Thoracic aorta (tissue), 2 donors: ENCODE measurements at regions not wholly inside any gene's neighbourhood (a gene's known extent, or its start where the extent isn't known, plus 50 kb on each side); places are given as distances from the start of the nearest gene placed in this dataset.

Experiments
- ATAC-seq: fragments of 150-250 bp; one replicate; pipeline ENCODE4 v1.8.0; 2017; ENCODE audit warnings: low read depth; ENCODE audit not compliant: insufficient number of reproducible peaks, low FRiP score
- DNase-seq: peaks from one replicate; pipeline ENCODE4 v3.0.0-alpha.2; 2020; ENCODE audit warnings: low spot score
- H3K27ac ChIP-seq, 2 donors: fragments of 200-600 bp; sonication (generic); 1 replicate in 1 of 2; 2 replicates in 1 of 2; pipeline ENCODE4 v1.5.1; 2016; ENCODE audit warnings: mild to moderate bottlenecking in 2 of 2, moderate library complexity in 2 of 2
- H3K27me3 ChIP-seq: fragments of 200-600 bp; sonication (generic); replicated peaks from 2 replicates; pipeline ENCODE4 v1.6.0; 2016; ENCODE audit warnings: mild to moderate bottlenecking; ENCODE audit not compliant: insufficient read depth
- H3K36me3 ChIP-seq: fragments of 200-600 bp; sonication (generic); one replicate; pipeline ENCODE4 v1.5.1; 2016
- H3K4me1 ChIP-seq, 2 donors: fragments of 200-600 bp; sonication (generic); 1 replicate in 1 of 2; 2 replicates in 1 of 2; pipeline versions ENCODE4 v1.5.1 to v1.6.0; 2016; ENCODE audit warnings: low read depth in 2 of 2, mild to moderate bottlenecking in 1 of 2; ENCODE audit not compliant: control insufficient read depth in 1 of 2
- H3K4me3 ChIP-seq: fragments of 200-600 bp; sonication (generic); 2 replicates; pipeline ENCODE4 v1.5.1; 2016; ENCODE audit warnings: mild to moderate bottlenecking
- H3K9me3 ChIP-seq: fragments of 200-600 bp; sonication (generic); 2 replicates; pipeline ENCODE4 v1.5.1; 2016
- TF ChIP-seq, protein P1 (sequence below): fragments of 200-600 bp; sonication (generic); IDR thresholded peaks from one replicate; pipeline ENCODE4 v1.5.1; 2019; ENCODE audit warnings: antibody characterized with exemption

DNA sequence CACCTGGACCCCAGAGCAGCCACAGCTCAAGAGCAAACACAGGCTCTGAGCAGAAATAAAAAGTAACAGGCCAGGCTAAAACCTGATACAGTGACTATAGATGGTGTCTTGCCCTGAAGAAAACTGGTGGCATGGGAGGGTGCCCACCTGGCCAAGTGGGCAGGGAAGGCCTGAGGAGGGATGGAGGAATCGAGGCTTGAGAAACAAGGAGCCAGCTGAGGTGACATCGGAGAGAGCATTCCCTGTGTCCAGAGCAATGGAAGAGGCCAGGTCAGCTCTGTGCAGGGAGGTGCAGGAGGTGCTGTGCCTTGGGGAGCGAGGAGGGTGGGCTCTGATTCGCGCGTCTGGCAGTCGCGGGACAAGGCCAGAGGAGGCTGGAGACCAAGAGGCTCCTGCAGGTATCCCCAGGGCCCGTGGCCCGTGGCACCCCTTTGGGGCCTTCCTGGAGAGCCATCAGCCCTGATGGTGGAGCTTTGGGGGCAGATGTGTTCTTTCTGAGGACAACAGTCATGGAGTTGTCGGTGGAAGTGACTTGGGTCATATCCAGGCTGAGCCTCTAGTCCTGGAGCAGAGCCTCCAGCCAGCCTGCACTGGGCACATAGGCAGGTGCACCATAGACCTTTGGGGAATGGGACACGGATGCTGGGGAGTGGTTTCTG lies 56.1 kb downstream of the PLXNA1 start:
- DNase-seq (no peak), ATAC-seq (no peak)
- Histone ChIP-seq H3K27me3 (no peaks in the 10 kb centered on the region), H3K9me3 (no peaks in the 10 kb centered on the region), H3K4me3 (no peak overlapping the region), H3K4me1 (peaks cover 13 to 19% of the 10 kb centered on the region in 2 donors), H3K36me3 (no peaks in the 10 kb centered on the region), H3K27ac (no peak overlapping the region)
- TF ChIP-seq, protein P1, sequence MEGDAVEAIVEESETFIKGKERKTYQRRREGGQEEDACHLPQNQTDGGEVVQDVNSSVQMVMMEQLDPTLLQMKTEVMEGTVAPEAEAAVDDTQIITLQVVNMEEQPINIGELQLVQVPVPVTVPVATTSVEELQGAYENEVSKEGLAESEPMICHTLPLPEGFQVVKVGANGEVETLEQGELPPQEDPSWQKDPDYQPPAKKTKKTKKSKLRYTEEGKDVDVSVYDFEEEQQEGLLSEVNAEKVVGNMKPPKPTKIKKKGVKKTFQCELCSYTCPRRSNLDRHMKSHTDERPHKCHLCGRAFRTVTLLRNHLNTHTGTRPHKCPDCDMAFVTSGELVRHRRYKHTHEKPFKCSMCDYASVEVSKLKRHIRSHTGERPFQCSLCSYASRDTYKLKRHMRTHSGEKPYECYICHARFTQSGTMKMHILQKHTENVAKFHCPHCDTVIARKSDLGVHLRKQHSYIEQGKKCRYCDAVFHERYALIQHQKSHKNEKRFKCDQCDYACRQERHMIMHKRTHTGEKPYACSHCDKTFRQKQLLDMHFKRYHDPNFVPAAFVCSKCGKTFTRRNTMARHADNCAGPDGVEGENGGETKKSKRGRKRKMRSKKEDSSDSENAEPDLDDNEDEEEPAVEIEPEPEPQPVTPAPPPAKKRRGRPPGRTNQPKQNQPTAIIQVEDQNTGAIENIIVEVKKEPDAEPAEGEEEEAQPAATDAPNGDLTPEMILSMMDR: no peak

DNA sequence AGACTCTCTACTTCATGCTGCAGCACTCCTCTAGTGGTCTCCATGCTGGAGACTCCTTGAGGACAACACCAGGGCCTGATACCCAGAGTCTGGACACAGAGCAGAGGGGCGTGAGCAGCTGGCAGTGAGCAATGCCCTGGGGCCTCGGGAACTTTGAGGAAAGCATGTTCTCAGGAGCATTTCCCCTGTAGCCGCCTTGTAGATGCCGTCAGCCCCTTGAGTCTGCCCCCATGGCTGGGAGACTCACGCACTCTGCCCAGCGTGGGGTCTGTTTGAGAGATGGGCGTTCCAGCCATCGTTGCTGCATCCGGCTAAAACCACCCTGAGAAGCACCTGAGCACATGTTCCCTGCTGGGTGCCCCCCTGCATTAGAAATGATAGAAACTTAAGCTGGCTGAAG lies 56.8 kb downstream of the PLXNA1 start:
- DNase-seq: no peak
- ATAC-seq: no peak
- H3K27ac ChIP-seq: no peak overlapping the region
- TF ChIP-seq, protein P1: no peak
- H3K9me3 ChIP-seq: no peaks in the 10 kb centered on the region
- H3K4me1 ChIP-seq: peaks cover 16 to 24% of the 10 kb centered on the region in 2 donors
- H3K4me3 ChIP-seq: no peak overlapping the region
- no peaks in the 10 kb centered on the region for H3K27me3 ChIP-seq
- H3K36me3 ChIP-seq: no peaks in the 10 kb centered on the region

DNA sequence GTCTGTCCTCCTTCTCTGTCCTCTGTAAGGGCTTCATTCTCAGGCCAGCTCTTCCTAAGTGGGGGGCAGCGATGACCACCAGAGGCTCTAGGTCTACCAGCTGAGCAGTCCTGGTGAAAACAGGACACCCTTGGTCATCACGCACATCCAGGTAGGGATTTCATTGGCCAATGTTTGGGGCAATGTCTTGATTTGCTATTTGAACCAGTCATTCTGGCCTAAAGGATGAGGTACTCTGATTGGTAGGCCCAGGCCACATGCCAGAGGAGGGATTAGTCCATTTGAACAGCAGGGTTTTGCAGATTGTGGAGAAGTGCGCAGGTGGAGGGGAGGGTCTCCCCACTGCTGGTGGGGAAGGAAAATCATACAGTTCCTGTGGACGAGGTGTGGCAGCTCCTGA lies 57.3 kb downstream of the PLXNA1 start:
- H3K4me1 ChIP-seq: peaks cover 18 to 28% of the 10 kb centered on the region in 2 donors
- DNase-seq (no peak), ATAC-seq (no peak)
- H3K9me3 ChIP-seq: no peaks in the 10 kb centered on the region
- H3K27ac ChIP-seq: no peak overlapping the region
- no peaks in the 10 kb centered on the region for H3K36me3 ChIP-seq
- H3K27me3 ChIP-seq: no peaks in the 10 kb centered on the region
- TF ChIP-seq, protein P1: no peak
- no peak overlapping the region for H3K4me3 ChIP-seq

DNA sequence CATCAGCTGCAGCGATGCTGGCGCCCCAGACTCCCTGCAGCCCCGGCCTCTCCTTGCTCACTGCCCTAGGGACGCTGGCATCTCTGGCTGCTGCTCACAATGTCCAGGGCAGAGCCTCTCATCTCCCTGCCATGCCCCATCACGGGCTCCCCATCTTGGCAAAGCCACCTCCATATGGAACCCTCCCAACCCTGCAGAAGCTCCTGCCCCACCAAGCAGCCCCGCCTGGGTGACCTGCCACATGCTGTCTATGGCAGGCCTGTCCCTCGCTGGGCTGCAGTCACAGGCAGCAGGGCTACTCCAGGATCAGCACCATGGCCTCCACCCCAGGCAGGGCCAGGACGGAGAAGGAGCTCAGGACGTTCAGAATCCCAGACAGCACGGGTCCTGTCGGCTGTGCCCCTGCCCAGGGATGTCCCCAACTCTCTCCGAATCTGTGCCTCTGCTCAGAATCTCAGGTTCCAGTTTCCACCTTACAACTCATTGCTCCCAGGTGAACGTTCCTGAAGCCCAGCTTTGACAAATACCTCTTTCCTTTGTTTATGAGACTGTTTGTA lies 58.4 kb downstream of the PLXNA1 start:
- Histone ChIP-seq H3K4me3 (no peak overlapping the region), H3K36me3 (no peaks in the 10 kb centered on the region), H3K4me1 (peaks cover 17 to 35% of the 10 kb centered on the region in 2 donors), H3K27ac (peak overlapping the region in 1 of 2 donors; percentile 1), H3K9me3 (no peaks in the 10 kb centered on the region), H3K27me3 (no peaks in the 10 kb centered on the region)
- TF ChIP-seq, protein P1: no peak
- ATAC-seq: no peak
- no peak for DNase-seq

DNA sequence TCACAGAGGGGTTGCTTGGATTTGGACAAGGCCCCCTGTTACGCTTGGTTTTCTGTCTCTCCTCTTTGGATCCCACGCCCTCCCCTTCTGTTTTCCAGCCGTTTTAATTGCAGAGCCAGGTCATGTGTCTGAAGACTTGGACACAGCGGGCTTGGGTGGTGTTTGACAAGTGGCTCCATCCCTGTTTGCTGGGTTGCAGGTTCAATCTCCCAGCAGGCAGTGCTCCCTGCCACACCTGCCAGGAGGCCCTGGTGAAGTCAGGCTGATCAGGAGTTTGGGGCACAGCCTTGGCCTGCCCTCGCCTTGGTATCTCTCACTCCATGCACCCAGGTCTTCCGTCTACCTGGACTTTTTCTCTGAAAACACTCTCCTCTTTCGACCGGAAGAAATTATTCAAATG lies 59.0 kb downstream of the PLXNA1 start:
- Histone ChIP-seq H3K27me3 (no peaks in the 10 kb centered on the region), H3K36me3 (no peaks in the 10 kb centered on the region), H3K27ac (peak overlapping the region in 1 of 2 donors; percentile 1), H3K4me1 (peaks cover 17 to 35% of the 10 kb centered on the region in 2 donors), H3K9me3 (no peaks in the 10 kb centered on the region), H3K4me3 (no peak overlapping the region)
- no peak for ATAC-seq
- no peak for DNase-seq
- TF ChIP-seq, protein P1: no peak
